ENCODE measurements at regions not wholly inside any gene's neighbourhood (a gene's known extent, or its start where the extent isn't known, plus 50 kb on each side); places are given as distances from the start of the nearest gene placed in this dataset.

GRCh38 chr15:95027981-95028380 is 796.6 kb downstream of the MCTP2 start:
- TF ChIP-seq EZH2 (IDR thresholded peaks at IDR 0.05; ENCODE audit: insufficient read depth, poor library complexity, severe bottlenecking) (no peak), EZH2phosphoT487 (IDR thresholded peaks at IDR 0.05; ENCODE audit: insufficient read depth, low read depth) (no peak)

Measured in GM23248 (cell line).